ENCODE measurements at regions not wholly inside any gene's neighbourhood (a gene's known extent, or its start where the extent isn't known, plus 50 kb on each side); places are given as distances from the start of the nearest gene placed in this dataset.

GRCh38 chr11:134685793-134686380, 273.8 kb upstream of the B3GAT1 start:
- no peak for TF ChIP-seq CTCF (IDR thresholded peaks at IDR 0.05; ENCODE audit: low read length)
- TF ChIP-seq EZH2 (IDR thresholded peaks at IDR 0.05; ENCODE audit: borderline replicate concordance, low read length) = no peak

Measured in OCI-LY1 (cell line).